ENCODE measurements at regions not wholly inside any gene's neighbourhood (a gene's known extent, or its start where the extent isn't known, plus 50 kb on each side); places are given as distances from the start of the nearest gene placed in this dataset.
A peak's percentile ranks its signal among the peaks of the same experiment; 100 is the strongest.

DNA sequence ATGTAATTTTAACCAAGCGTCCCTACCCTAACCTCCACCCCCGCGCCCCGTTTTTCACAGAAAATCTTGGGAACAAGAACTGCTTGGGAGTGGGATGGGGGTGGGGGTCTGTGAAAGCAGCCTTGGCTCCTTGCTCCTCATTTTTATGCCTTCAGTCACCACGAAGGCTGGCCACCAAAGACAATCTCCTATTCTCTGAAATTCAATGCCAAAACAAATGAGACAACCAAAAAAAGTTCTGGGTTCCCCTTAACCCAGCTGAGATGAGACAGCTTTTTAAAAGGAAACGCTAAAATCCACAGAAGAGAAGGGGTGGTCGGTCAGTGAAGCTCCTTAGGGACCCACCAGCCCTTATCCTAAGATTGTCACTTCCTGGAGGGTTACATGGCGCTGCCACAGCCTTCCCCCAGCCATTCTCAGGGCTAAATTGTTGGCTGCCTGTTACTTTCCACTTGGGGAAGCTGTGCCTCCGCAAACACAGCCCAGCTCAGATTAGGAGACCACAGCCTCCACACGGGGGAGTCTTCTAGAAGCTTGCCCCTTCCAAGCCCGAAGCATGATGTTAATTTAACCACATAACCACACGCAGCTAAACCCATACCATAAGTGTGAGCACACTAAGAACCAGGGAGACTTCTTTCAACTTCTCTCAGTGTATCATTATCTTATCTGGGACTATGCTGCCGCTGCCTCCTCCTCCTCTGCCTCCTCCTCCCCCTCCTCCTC lies 136.3 kb downstream of the FOXD1 start (continued):
- TF ChIP-seq RXRA (IDR thresholded peaks at IDR 0.05; ENCODE audit: borderline replicate concordance, low read depth) = no peak
- no peak for TF ChIP-seq FOXJ3 (CRISPR knock-in tag; IDR thresholded peaks at IDR 0.05)
- TF ChIP-seq EZH2phosphoT487 (IDR thresholded peaks at IDR 0.05; ENCODE audit: borderline replicate concordance, low read depth) = no peak
- TF ChIP-seq, protein P1, sequence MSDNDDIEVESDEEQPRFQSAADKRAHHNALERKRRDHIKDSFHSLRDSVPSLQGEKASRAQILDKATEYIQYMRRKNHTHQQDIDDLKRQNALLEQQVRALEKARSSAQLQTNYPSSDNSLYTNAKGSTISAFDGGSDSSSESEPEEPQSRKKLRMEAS (IDR thresholded peaks at IDR 0.05; ENCODE audit: low read depth) = peak; percentile 25; the same call in 1 of the 2 replicates
- no peak for TF ChIP-seq TAF1 (IDR thresholded peaks at IDR 0.05; ENCODE audit: borderline replicate concordance, low read depth, low read length)
- TF ChIP-seq EP300 (IDR thresholded peaks at IDR 0.05; ENCODE audit: borderline replicate concordance in 1 of 2, low read depth in 1 of 2, low read length in 1 of 2) = peak in 1 of 2 experiments; percentile 26; a peak in 1 of 4 replicates
- no peak for TF ChIP-seq JUND (IDR thresholded peaks at IDR 0.05)

DNA sequence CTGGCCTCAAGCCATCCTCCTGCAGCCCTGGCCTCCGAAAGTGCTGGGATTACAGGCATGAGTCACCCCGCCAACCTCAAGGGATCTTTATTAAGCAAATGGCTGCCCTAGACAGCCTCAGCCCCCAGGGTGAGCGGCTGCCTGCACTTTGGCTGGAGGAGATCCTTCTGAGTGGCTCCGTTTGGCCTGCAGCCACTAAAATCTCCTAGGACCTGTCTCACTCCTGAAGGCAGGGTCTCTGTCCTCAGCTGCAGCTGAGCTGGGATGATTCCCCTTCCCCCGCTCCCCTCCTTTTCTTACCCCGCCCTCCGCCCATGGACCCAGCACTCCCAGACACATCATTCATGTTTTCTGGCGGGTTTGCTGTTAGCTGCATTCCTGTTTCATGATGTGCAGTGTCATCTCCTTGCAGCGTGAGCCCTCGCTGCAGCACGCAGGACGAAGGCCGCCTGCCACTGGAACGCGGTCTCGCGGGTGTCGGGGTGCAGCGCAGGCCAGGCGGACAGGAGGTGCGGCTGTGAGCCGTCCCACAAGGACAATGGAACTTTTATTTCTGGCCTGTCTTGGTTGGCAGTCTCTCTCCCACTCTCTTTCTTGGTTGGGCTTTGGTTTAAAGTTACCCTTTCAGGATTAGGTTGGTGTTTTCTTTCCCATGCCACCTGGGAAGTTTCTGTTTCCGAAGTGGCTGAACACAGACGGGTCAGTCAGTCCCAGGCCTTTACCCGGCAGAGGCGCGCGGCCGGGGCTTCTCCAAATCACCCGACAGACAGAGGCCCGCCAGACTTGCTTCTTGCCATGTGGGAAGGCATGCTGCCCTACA lies 137.1 kb downstream of the FOXD1 start:
- peaks cover 57% of the 10 kb centered on the region for H3F3A ChIP-seq (replicated peaks; ENCODE audit: insufficient read depth)
- peak overlapping the region; percentile 79 for H3K4me2 ChIP-seq
- H3K9me3 ChIP-seq = no peaks in the 10 kb centered on the region
- H3K27ac ChIP-seq (ENCODE audit: low read depth in 2 of 2, low read length in 1 of 2) = peak overlapping the region; percentile 29 to 98
- WGBS (ENCODE audit: low lambda C conversion rate) = 9% methylated on average over 31 of the region's 31 CpGs
- DNase-seq = no peak
- peak overlapping the region; percentile 80 for H3K9ac ChIP-seq
- peak overlapping the region; percentile 39; the same call in 1 of the 2 replicates for H2AFZ ChIP-seq (ENCODE audit: low read depth)
- no peaks in the 10 kb centered on the region for H3K27me3 ChIP-seq (ENCODE audit: insufficient read depth)
- no peaks in the 10 kb centered on the region for H3K79me2 ChIP-seq (ENCODE audit: insufficient read depth)
- no peaks in the 10 kb centered on the region for H3K9me2 ChIP-seq
- ChIA-PET CTCF (interaction anchor here (0.9 to 3.0 kb wide), 4 partner anchors 11 to 142 kb away, joined by 3 to 11 read pairs (median 6); no protein-coding TSS in a partner anchor), POLR2A (no interaction called here)
- no peaks in the 10 kb centered on the region for H4K20me1 ChIP-seq (ENCODE audit: insufficient read depth)
- H3K4me1 ChIP-seq (ENCODE audit: control insufficient read depth in 1 of 2, insufficient read depth in 2 of 2, low read depth in 1 of 2, low read length in 1 of 2) = peaks cover 5 to 40% of the 10 kb centered on the region in 2 experiments
- peak overlapping the region; percentile 14 to 43 for H3K4me3 ChIP-seq (ENCODE audit: low read depth in 2 of 2, low read length in 1 of 2)
- H3K36me3 ChIP-seq (replicated peaks in 1 of 2; ENCODE audit: control insufficient read depth in 1 of 2, insufficient read depth in 2 of 2, low read length in 1 of 2) = no peaks in the 10 kb centered on the region
- TF ChIP-seq, protein P2, sequence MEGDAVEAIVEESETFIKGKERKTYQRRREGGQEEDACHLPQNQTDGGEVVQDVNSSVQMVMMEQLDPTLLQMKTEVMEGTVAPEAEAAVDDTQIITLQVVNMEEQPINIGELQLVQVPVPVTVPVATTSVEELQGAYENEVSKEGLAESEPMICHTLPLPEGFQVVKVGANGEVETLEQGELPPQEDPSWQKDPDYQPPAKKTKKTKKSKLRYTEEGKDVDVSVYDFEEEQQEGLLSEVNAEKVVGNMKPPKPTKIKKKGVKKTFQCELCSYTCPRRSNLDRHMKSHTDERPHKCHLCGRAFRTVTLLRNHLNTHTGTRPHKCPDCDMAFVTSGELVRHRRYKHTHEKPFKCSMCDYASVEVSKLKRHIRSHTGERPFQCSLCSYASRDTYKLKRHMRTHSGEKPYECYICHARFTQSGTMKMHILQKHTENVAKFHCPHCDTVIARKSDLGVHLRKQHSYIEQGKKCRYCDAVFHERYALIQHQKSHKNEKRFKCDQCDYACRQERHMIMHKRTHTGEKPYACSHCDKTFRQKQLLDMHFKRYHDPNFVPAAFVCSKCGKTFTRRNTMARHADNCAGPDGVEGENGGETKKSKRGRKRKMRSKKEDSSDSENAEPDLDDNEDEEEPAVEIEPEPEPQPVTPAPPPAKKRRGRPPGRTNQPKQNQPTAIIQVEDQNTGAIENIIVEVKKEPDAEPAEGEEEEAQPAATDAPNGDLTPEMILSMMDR (IDR thresholded peaks at IDR 0.05) = no peak
- TF ChIP-seq FOSL2 (IDR thresholded peaks at IDR 0.05; ENCODE audit: borderline replicate concordance, low read depth) = peak; percentile 87
- TF ChIP-seq SMC3 (IDR thresholded peaks at IDR 0.05; ENCODE audit: low read depth, low read length) = no peak
- TF ChIP-seq SIN3A (IDR thresholded peaks at IDR 0.05; ENCODE audit: borderline replicate concordance, low read depth, low read length) = peak; percentile 51; the same call in 1 of the 2 replicates
- no peak for TF ChIP-seq MEF2A (IDR thresholded peaks at IDR 0.05; ENCODE audit: borderline replicate concordance, low read depth)
- TF ChIP-seq RAD21 (IDR thresholded peaks at IDR 0.05; ENCODE audit: low read length) = no peak
- TF ChIP-seq, protein P3, sequence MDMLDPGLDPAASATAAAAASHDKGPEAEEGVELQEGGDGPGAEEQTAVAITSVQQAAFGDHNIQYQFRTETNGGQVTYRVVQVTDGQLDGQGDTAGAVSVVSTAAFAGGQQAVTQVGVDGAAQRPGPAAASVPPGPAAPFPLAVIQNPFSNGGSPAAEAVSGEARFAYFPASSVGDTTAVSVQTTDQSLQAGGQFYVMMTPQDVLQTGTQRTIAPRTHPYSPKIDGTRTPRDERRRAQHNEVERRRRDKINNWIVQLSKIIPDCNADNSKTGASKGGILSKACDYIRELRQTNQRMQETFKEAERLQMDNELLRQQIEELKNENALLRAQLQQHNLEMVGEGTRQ (IDR thresholded peaks at IDR 0.05; ENCODE audit: borderline replicate concordance, low read depth, low read length) = no peak
- TF ChIP-seq, protein P4, sequence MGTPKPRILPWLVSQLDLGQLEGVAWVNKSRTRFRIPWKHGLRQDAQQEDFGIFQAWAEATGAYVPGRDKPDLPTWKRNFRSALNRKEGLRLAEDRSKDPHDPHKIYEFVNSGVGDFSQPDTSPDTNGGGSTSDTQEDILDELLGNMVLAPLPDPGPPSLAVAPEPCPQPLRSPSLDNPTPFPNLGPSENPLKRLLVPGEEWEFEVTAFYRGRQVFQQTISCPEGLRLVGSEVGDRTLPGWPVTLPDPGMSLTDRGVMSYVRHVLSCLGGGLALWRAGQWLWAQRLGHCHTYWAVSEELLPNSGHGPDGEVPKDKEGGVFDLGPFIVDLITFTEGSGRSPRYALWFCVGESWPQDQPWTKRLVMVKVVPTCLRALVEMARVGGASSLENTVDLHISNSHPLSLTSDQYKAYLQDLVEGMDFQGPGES (IDR thresholded peaks at IDR 0.05; ENCODE audit: low read depth, low read length) = no peak
- peak; percentile 12 for TF ChIP-seq POLR2AphosphoS5 (IDR thresholded peaks at IDR 0.05; ENCODE audit: low read depth, low read length)
- TF ChIP-seq, protein P5, sequence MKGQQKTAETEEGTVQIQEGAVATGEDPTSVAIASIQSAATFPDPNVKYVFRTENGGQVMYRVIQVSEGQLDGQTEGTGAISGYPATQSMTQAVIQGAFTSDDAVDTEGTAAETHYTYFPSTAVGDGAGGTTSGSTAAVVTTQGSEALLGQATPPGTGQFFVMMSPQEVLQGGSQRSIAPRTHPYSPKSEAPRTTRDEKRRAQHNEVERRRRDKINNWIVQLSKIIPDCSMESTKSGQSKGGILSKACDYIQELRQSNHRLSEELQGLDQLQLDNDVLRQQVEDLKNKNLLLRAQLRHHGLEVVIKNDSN (IDR thresholded peaks at IDR 0.05; ENCODE audit: borderline replicate concordance, low read depth) = no peak
- TF ChIP-seq, protein P6, sequence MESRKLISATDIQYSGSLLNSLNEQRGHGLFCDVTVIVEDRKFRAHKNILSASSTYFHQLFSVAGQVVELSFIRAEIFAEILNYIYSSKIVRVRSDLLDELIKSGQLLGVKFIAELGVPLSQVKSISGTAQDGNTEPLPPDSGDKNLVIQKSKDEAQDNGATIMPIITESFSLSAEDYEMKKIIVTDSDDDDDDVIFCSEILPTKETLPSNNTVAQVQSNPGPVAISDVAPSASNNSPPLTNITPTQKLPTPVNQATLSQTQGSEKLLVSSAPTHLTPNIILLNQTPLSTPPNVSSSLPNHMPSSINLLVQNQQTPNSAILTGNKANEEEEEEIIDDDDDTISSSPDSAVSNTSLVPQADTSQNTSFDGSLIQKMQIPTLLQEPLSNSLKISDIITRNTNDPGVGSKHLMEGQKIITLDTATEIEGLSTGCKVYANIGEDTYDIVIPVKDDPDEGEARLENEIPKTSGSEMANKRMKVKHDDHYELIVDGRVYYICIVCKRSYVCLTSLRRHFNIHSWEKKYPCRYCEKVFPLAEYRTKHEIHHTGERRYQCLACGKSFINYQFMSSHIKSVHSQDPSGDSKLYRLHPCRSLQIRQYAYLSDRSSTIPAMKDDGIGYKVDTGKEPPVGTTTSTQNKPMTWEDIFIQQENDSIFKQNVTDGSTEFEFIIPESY (IDR thresholded peaks at IDR 0.05; ENCODE audit: borderline replicate concordance, low read depth) = peak; percentile 74
- TF ChIP-seq EZH2phosphoT487 (IDR thresholded peaks at IDR 0.05; ENCODE audit: borderline replicate concordance, low read depth) = no peak
- TF ChIP-seq FOXJ3 (CRISPR knock-in tag; IDR thresholded peaks at IDR 0.05) = no peak
- no peak for TF ChIP-seq GABPA (IDR thresholded peaks at IDR 0.05; ENCODE audit: low read depth)
- TF ChIP-seq YY1 (IDR thresholded peaks at IDR 0.05; ENCODE audit: low read depth) = peak; percentile 84
- peak; percentile 61; the same call in 1 of the 2 replicates for TF ChIP-seq TEAD4 (IDR thresholded peaks at IDR 0.05; ENCODE audit: borderline replicate concordance, insufficient read depth)
- TF ChIP-seq RXRA (IDR thresholded peaks at IDR 0.05; ENCODE audit: borderline replicate concordance, low read depth) = no peak; the same call in 1 of the 2 replicates
- TF ChIP-seq JUND (IDR thresholded peaks at IDR 0.05) = peak; percentile 58
